Activated CD8-positive, alpha-beta memory T cell treated with anti-CD3 and anti-CD28 coated beads, Interleukin-2, amount 50 U/mL, for 4 hours (primary cell): ENCODE measurements at regions not wholly inside any gene's neighbourhood (a gene's known extent, or its start where the extent isn't known, plus 50 kb on each side); places are given as distances from the start of the nearest gene placed in this dataset.

ENCODE experiments used
- DNase-seq: peaks from one replicate; pipeline ENCODE4 v3.0.0-alpha.2; 2020

- DNase-seq = no peak
Observed at GRCh38 chr2:147097747-147098146, 747.1 kb upstream of the ACVR2A start.

- no peak for DNase-seq
Observed at GRCh38 chr2:147096671-147097070, 748.2 kb upstream of the ACVR2A start.

GRCh38 chr2:147095376-147095775 is 749.5 kb upstream of the ACVR2A start:
- DNase-seq = no peak

DNA sequence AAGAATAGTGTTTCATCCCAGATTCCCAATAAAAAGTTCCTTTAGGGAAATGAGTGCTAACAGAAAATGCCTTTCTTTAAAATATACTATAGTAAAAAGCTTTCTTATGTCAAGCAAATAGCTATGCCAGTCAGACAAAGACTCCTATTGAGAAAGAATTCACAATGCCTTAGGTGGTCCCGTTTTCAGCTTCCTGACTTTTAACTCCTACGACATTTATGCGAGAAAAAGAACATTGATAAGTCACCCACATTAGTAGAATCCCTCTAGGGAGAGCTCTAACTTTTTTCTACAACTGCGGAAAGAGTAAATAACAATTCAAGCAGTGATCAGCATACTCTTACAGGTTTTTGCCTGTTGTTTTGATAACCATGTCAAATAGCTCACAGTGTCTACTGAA is 750.8 kb upstream of the ACVR2A start:
- DNase-seq = no peak

- no peak for DNase-seq
Observed at GRCh38 chr2:147092266-147092665, 752.6 kb upstream of the ACVR2A start.

GRCh38 chr2:147091448-147091847 is 753.4 kb upstream of the ACVR2A start:
- no peak for DNase-seq

- DNase-seq = no peak
Observed at GRCh38 chr2:147088871-147089270, 756.0 kb upstream of the ACVR2A start.

- DNase-seq = no peak
Observed at GRCh38 chr2:147086715-147087114, 758.1 kb upstream of the ACVR2A start.

- no peak for DNase-seq
Observed at GRCh38 chr2:147083664-147084063, 761.2 kb upstream of the ACVR2A start.

DNA sequence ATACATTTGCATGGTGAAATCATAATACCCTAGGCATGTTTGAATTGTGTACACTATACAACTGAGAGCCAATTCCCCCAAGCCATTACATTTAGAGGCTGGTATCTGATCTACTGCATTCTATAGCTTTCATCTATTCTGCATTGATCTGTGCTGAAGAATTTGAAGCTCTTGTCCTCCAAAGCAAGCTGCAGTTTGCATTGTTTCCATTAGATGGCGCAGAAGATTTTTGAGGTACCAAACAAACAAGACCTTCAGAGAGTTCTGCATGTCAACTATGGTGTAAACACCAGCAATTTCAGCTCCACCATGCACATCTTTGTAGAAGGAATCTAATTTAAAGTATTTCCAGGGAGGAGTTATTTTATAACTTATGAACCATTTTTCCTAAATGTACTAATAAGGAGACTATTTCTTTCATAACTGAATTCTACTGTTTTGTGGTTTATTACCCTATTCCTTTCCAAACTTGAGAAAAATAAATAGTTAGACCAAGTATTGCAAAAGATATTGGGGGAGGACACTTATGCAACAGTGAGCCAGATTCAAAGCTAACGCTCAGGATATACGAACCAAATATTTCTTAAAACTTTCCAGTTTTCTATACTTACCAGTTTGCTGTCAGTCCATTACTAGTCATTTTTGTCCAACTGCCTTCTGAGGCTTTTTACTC is 761.8 kb upstream of the ACVR2A start:
- DNase-seq = peak; percentile 20

DNA sequence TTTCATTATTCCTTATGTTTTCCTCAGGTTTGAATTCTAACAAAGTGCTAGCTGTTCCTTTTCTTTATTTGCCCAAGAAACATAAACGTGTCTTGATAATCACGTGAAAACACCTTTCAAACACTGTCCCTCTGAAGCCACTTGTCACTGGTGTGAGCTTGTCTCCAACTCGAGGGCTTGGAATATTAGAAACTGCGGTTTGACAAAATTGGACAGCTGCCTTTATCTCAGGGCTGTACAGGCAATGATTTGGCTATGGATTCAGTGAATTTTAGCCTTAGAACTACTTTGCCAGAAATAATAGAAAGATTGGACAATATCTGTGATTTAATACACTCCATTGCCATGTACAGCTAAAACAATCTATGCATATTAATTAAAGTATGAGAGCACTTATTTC is 763.0 kb upstream of the ACVR2A start:
- DNase-seq = no peak

- no peak for DNase-seq
Observed at GRCh38 chr2:147076634-147077033, 768.2 kb upstream of the ACVR2A start.

- no peak for DNase-seq
Observed at GRCh38 chr2:147068071-147068470, 776.8 kb upstream of the ACVR2A start.

GRCh38 chr2:147067136-147067535 is 777.7 kb upstream of the ACVR2A start:
- no peak for DNase-seq

- DNase-seq = no peak
Observed at GRCh38 chr2:147062073-147062472, 782.8 kb upstream of the ACVR2A start.

GRCh38 chr2:147061269-147061668 is 783.6 kb upstream of the ACVR2A start:
- no peak for DNase-seq

DNA sequence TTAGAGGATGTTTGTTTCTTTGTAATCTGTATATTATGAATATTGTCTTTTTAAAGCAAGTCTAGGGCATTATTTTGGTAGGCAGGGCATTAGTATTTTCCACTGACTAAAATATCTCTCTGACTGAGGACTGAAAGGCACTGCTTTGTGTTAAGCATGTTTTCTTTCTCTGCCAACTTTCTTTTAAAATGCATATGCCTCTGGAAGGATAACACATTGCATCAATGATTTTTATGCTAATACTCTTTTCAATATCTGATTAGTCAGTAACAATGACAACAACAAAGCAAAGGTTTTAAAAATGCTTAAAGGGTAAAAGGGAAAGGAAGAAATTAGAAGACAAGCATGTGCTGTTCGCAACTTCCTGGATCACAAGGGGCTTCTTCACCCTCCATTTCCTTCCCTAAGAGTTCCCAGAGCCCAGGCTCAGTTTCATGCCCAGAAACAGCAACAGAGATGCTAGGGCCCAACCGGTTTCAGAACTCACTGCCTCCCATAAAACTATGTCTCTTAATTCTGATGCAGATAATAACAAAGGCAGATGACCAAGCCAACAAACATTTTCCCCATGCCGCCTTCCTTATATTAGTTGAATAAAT is 786.8 kb upstream of the ACVR2A start:
- DNase-seq = no peak

DNA sequence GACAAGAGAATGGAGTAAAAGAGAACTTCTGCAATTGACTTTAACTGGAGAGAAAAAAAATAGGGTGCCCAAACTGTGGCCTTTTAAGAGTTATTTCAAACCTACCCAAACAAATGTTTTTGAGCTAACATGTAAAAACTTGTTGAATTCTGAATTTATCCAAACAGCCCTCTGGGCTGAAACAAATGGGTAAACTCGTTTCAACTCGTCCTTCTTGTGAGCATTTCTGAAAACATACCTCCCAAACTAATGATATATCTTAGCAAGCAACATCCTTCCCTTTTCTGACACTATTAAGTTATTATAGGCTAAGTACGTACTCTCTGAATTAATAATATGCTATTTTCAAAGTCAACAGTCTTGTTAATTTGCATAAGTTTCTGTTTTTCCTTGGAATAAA is 793.0 kb upstream of the ACVR2A start:
- DNase-seq = no peak

GRCh38 chr2:147051248-147051647 is 793.6 kb upstream of the ACVR2A start:
- no peak for DNase-seq

DNA sequence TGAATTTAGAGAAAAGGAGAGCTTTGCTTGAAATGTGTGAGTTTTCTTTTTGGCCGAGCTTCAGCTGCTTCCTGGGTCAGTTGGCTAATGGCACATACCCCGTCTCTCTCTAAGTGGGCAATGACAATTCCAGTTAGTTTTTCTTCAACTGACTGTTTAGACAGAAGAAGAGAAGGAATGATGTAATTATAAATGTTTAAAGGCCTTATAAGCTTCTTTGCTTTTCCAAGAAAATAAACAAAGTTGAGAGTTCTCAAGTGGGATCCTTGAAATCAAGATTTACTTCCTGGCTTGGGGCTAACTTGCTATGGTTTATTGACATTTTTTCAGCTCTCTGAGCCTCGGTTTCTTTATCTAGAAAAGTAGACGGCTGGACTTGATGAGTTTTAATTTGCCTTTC is 794.9 kb upstream of the ACVR2A start:
- DNase-seq = no peak

GRCh38 chr2:147046473-147046872 is 798.4 kb upstream of the ACVR2A start:
- DNase-seq = no peak

- peak; percentile 21 for DNase-seq
Observed at GRCh38 chr2:147045113-147045512, 799.7 kb upstream of the ACVR2A start.

DNA sequence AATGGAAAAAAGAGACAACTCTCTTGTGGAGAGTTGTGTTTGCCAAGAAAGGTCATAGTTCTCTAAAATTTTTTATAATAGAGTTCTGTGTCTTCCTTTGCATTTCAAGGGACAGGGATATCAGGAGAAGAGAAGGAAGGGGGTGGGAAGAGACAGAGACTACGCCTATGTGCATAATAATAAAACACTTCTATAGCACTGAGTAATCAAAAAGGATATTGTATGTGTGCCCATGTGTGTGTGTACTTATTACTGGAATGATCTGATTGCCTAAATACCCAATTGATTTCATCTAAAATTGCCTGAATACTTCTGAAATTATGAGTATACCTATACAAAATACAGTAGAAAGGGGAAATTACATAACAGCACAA is 803.7 kb upstream of the ACVR2A start:
- DNase-seq = no peak

DNA sequence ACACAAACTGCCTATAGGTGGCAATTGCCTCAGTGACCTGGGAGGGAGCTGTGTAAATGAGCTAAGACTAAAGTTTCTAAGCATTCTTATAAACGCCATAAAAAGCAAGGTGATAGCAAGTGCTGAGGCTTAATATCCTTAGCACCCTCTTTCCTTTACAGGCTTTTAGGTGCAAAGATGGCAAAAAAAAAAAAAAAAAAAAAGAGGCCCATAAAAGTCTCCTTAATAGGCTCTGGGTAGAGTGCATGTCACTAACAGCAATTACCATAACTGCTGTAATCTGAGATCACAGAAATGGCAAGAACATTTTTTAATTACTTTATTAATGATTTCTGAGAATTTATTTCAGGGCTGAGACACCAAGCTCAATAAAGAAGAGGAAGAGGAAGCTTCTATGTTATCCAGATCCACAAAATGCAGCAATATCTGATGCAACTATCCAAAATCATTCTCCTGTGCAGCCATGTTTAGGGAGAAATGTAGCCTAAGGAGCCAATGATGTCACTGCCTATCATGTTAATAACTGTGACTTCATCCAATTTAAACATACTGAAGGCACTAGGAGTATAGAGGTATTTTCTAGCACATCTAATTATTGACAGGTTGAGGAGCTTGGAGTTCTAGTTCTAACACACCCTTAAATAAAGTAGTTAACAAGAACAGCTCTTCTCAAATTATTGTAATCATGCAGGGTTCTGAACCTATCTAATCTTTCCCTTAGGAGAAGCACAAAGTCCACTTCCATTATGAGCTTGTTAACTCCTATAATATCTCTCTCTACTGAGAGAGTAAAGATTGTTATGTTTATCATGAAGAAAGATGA is 804.3 kb upstream of the ACVR2A start:
- no peak for DNase-seq
